ENCODE measurements at regions not wholly inside any gene's neighbourhood (a gene's known extent, or its start where the extent isn't known, plus 50 kb on each side); places are given as distances from the start of the nearest gene placed in this dataset.

DNA sequence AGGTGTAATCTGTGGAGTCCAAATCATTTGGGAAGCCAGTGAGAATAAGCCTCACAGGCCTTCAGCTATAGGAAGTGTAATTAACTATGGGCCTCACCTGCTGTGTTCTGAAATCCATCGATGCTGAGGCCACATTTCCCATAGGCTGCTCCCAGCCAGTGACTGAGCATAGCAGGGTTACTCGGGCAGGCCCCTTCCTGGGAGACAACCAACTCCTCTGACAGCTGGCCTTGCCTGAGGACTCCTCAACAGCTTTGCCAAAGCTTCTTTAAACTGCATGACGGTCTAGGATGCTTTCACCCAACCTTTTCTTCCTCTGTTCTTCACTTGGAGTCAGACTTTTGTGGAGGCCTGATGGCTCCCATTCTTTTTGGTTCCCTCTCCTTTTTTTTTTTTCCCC is 63.8 kb upstream of the SMNDC1 start:
- no peak overlapping the region for H3K27ac Mint-ChIP-seq (ENCODE audit: unreplicated experiment)

DNA sequence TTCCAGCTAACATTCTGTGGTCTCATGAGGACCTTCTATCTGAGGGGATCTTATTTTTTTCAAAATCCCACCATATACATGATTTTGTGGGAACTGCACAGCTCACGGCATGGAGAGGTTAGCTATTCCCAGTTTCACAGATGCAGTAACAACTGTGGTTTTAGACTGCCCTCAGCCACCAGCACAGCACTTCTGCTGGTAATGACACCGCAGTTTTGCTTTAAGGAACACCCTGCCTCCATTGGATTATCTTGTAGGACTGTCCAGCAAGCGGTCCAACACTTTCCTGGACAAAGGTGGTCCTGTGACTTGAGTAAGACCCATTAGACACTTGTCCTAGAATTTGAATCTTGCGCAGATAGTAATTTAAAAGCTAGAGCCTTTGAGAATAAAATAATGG is 65.3 kb upstream of the SMNDC1 start:
- peaks cover 30% of the 10 kb centered on the region for H3K4me1 Mint-ChIP-seq (ENCODE audit: unreplicated experiment)
- H3K27ac Mint-ChIP-seq (ENCODE audit: unreplicated experiment): no peak overlapping the region
- no peak for DNase-seq (ENCODE audit: low spot score)
- TF ChIP-seq, protein P1, sequence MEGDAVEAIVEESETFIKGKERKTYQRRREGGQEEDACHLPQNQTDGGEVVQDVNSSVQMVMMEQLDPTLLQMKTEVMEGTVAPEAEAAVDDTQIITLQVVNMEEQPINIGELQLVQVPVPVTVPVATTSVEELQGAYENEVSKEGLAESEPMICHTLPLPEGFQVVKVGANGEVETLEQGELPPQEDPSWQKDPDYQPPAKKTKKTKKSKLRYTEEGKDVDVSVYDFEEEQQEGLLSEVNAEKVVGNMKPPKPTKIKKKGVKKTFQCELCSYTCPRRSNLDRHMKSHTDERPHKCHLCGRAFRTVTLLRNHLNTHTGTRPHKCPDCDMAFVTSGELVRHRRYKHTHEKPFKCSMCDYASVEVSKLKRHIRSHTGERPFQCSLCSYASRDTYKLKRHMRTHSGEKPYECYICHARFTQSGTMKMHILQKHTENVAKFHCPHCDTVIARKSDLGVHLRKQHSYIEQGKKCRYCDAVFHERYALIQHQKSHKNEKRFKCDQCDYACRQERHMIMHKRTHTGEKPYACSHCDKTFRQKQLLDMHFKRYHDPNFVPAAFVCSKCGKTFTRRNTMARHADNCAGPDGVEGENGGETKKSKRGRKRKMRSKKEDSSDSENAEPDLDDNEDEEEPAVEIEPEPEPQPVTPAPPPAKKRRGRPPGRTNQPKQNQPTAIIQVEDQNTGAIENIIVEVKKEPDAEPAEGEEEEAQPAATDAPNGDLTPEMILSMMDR (IDR thresholded peaks at IDR 0.05; ENCODE audit: unreplicated experiment): no peak
- H3K27me3 Mint-ChIP-seq (ENCODE audit: unreplicated experiment): peaks cover 4% of the 10 kb centered on the region
- H3K4me3 Mint-ChIP-seq (ENCODE audit: unreplicated experiment): no peak overlapping the region
- H3K36me3 Mint-ChIP-seq (ENCODE audit: low read depth, unreplicated experiment): peaks cover 4% of the 10 kb centered on the region
- H3K9me3 Mint-ChIP-seq (ENCODE audit: unreplicated experiment): no peaks in the 10 kb centered on the region

More for the DNA sequence above, 63.8 kb upstream of the SMNDC1 start:
- DNase-seq (ENCODE audit: low spot score): no peak
- peaks cover 21% of the 10 kb centered on the region for H3K4me1 Mint-ChIP-seq (ENCODE audit: unreplicated experiment)
- H3K9me3 Mint-ChIP-seq (ENCODE audit: unreplicated experiment): no peaks in the 10 kb centered on the region
- H3K36me3 Mint-ChIP-seq (ENCODE audit: low read depth, unreplicated experiment): peaks cover 4% of the 10 kb centered on the region
- peaks cover 3% of the 10 kb centered on the region for H3K27me3 Mint-ChIP-seq (ENCODE audit: unreplicated experiment)
- no peak overlapping the region for H3K4me3 Mint-ChIP-seq (ENCODE audit: unreplicated experiment)
- TF ChIP-seq, protein P1 (IDR thresholded peaks at IDR 0.05; ENCODE audit: unreplicated experiment): no peak

DNA sequence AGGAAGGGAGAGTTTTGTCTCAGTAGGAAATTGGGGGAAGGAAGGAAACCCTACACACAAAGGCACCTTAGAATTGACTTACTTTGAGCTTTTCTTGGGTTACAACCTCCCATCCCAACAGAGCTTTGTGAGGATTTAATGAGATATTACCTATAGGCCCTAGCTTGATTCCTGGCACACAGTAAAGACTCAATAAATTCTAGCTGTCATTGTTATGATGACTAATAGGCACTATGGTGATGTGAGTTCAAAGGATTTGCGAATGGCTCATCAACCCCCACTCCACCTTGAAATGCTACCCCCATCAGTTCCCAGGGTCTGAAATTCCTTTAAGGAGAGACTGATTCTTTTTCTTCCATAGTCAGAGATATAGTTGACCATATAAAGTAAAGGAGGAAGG is 67.9 kb upstream of the SMNDC1 start:
- TF ChIP-seq, protein P1 (IDR thresholded peaks at IDR 0.05; ENCODE audit: unreplicated experiment): no peak
- Mint-ChIP-seq H3K4me3 (ENCODE audit: unreplicated experiment) (no peak overlapping the region), H3K36me3 (ENCODE audit: low read depth, unreplicated experiment) (peaks cover 4% of the 10 kb centered on the region), H3K27ac (ENCODE audit: unreplicated experiment) (no peak overlapping the region), H3K9me3 (ENCODE audit: unreplicated experiment) (no peaks in the 10 kb centered on the region), H3K4me1 (ENCODE audit: unreplicated experiment) (peaks cover 49% of the 10 kb centered on the region), H3K27me3 (ENCODE audit: unreplicated experiment) (peaks cover 2% of the 10 kb centered on the region)
- no peak for DNase-seq (ENCODE audit: low spot score)

DNA sequence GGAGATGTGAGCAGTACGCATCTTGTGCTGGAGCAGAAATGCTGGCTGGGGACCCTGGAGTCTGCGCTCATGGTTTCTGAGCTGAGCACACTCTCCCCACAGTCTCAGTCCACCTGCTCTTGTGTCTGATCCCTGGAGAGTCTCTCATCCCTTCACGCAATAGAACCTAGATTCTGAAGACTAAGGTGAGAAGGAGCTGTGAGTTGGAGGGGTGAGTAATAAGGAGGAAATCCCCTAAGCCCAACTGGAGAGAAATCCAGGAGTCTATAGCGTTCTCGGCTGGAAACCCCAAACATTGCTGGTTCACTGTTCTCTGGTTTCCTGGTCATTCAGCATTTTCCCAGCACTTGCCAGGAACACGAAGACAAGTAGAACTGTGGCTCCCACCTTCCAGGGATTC is 68.3 kb upstream of the SMNDC1 start:
- Mint-ChIP-seq H3K4me3 (ENCODE audit: unreplicated experiment) (no peak overlapping the region), H3K27ac (ENCODE audit: unreplicated experiment) (no peak overlapping the region), H3K36me3 (ENCODE audit: low read depth, unreplicated experiment) (peaks cover 4% of the 10 kb centered on the region), H3K4me1 (ENCODE audit: unreplicated experiment) (peaks cover 49% of the 10 kb centered on the region), H3K9me3 (ENCODE audit: unreplicated experiment) (no peaks in the 10 kb centered on the region), H3K27me3 (ENCODE audit: unreplicated experiment) (peaks cover 2% of the 10 kb centered on the region)
- TF ChIP-seq, protein P1 (IDR thresholded peaks at IDR 0.05; ENCODE audit: unreplicated experiment): no peak
- no peak for DNase-seq (ENCODE audit: low spot score)

DNA sequence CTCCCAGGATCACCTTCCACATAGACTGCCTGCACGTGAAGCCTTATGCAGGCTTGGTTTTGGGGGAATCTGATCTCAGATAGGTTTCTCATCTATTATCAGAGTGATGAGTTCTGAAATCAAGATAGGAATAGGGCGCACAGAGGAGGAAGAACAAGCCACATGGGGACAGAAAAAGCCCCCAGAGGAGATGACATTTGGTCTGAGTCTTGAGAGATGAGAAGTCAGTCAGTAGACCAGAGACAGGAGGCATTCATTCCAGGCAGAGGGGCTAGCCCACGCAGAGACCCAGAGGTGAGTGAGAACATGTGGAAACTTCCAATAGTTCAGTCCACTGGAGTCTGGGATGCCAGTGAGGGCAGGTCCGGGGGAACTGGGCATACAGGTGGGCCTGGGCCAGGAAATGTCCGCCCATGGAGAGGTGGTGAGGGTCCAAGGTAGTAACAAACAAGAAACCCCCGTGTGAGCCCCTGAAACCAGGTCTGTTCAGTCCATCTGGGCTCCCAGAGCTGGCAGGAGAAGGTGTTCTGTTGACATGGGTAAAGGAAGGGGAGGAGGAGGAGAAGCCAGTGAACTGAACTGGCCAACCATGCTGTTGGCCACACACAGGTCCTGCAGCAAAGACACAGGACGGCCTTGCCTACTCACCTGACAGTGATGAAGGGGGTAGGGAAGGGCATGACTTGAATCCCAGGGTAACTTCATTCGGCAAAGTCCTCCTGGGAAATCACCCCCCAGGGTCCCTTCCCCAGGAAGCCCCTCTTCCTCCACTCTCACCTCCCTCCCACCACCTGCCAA is 69.3 kb upstream of the SMNDC1 start:
- Mint-ChIP-seq H3K36me3 (ENCODE audit: low read depth, unreplicated experiment) (peaks cover 4% of the 10 kb centered on the region), H3K4me1 (ENCODE audit: unreplicated experiment) (peaks cover 52% of the 10 kb centered on the region), H3K4me3 (ENCODE audit: unreplicated experiment) (no peak overlapping the region), H3K27ac (ENCODE audit: unreplicated experiment) (peak overlapping the region; percentile 71), H3K9me3 (ENCODE audit: unreplicated experiment) (no peaks in the 10 kb centered on the region), H3K27me3 (ENCODE audit: unreplicated experiment) (peaks cover 2% of the 10 kb centered on the region)
- no peak for DNase-seq (ENCODE audit: low spot score)
- TF ChIP-seq, protein P1 (IDR thresholded peaks at IDR 0.05; ENCODE audit: unreplicated experiment): no peak
